SK-N-SH (cell line): ENCODE measurements at regions not wholly inside any gene's neighbourhood (a gene's known extent, or its start where the extent isn't known, plus 50 kb on each side); places are given as distances from the start of the nearest gene placed in this dataset.

ENCODE experiments used
- CTCF ChIA-PET: fragments of 300-600, 350-600 bp; formaldehyde crosslinking; extraction: SDS; loops from one replicate; lab custom pipeline; 2021; lab: Yijun Ruan, JAX
- POLR2A ChIA-PET: fragments of 350-600 bp; sonication (Branson Sonifier 250); formaldehyde crosslinking; extraction: SDS; loops from one replicate; lab custom pipeline; 2020; ENCODE audit warnings: antibody characterized with exemption, inconsistent platforms; lab: Yijun Ruan, JAX
- DNase-seq: peaks from one replicate; pipeline ENCODE4 v3.0.0; 2012
- H2AFZ ChIP-seq: fragments of 200-600 bp; sonication (generic); 2 replicates; pipeline ENCODE4 v1.8.1; 2016; ENCODE audit warnings: antibody characterized with exemption, mild to moderate bottlenecking, low read depth
- H3F3A ChIP-seq: fragments of 200-600 bp; sonication (generic); replicated peaks from 2 replicates; pipeline ENCODE3; 2016; ENCODE audit warnings: antibody characterized with exemption, mild to moderate bottlenecking; ENCODE audit not compliant: insufficient read depth
- H3K27ac ChIP-seq, 2 experiments: fragments of 200-500 bp in 1 of 2; fragments of 200-600 bp in 1 of 2; sonication (Bioruptor generic) in 1 of 2; sonication (generic), shearing (Covaris generic) in 1 of 2; 2 replicates each; pipeline versions ENCODE4 v1.5.1 to v1.6.1; 2014 to 2016; ENCODE audit warnings: low read depth in 2 of 2, inconsistent platforms in 1 of 2, low read length in 1 of 2, mild to moderate bottlenecking in 1 of 2, mixed read lengths in 1 of 2
- H3K27me3 ChIP-seq: fragments of 200-600 bp; sonication (generic), shearing (Covaris generic); 2 replicates; pipeline ENCODE4 v1.6.1; 2016; ENCODE audit warnings: mixed run types; ENCODE audit not compliant: insufficient read depth
- H3K36me3 ChIP-seq, 2 experiments: fragments of 200-500 bp in 1 of 2; fragments of 200-600 bp in 1 of 2; sonication (Bioruptor generic) in 1 of 2; sonication (generic) in 1 of 2; replicated peaks in 1 of 2; 2 replicates each; pipeline versions ENCODE3 to v1.5.1; 2014 to 2016; ENCODE audit warnings: low read length in 1 of 2, mild to moderate bottlenecking in 1 of 2; ENCODE audit not compliant: insufficient read depth in 2 of 2, control insufficient read depth in 1 of 2
- H3K4me1 ChIP-seq, 2 experiments: fragments of 200-500 bp in 1 of 2; fragments of 200-600 bp in 1 of 2; sonication (Bioruptor generic) in 1 of 2; sonication (generic), shearing (Covaris generic) in 1 of 2; 2 replicates each; pipeline versions ENCODE4 v1.5.1 to v1.6.1; 2014 to 2016; ENCODE audit warnings: low read depth in 1 of 2, low read length in 1 of 2, mixed run types in 1 of 2; ENCODE audit not compliant: insufficient read depth in 2 of 2, control insufficient read depth in 1 of 2
- H3K4me2 ChIP-seq: fragments of 200-600 bp; sonication (generic), shearing (Covaris generic); 2 replicates; pipeline ENCODE4 v1.6.1; 2017; ENCODE audit warnings: mixed run types
- H3K4me3 ChIP-seq, 2 experiments: fragments of 200-500 bp in 1 of 2; fragments of 200-600 bp in 1 of 2; sonication (Bioruptor generic) in 1 of 2; sonication (generic), shearing (Covaris generic) in 1 of 2; 2 replicates each; pipeline versions ENCODE4 v1.5.1 to v1.8.1; 2014 to 2016; ENCODE audit warnings: low read depth in 2 of 2, inconsistent platforms in 1 of 2, low read length in 1 of 2, mild to moderate bottlenecking in 1 of 2, mixed read lengths in 1 of 2, moderate library complexity in 1 of 2
- H3K79me2 ChIP-seq: fragments of 200-600 bp; sonication (generic); 2 replicates; pipeline ENCODE4 v1.8.1; 2017; ENCODE audit warnings: mild to moderate bottlenecking; ENCODE audit not compliant: insufficient read depth
- H3K9ac ChIP-seq: fragments of 200-600 bp; sonication (generic); 2 replicates; pipeline ENCODE4 v1.6.1; 2017; ENCODE audit warnings: mixed run types
- H3K9me2 ChIP-seq: fragments of 200-600 bp; sonication (generic); 2 replicates; pipeline ENCODE4 v1.6.1; 2017; ENCODE audit warnings: mixed run types
- H3K9me3 ChIP-seq: fragments of 200-600 bp; sonication (generic); 2 replicates; pipeline ENCODE4 v1.6.1; 2017; ENCODE audit warnings: mixed run types, mild to moderate bottlenecking, moderate library complexity
- H4K20me1 ChIP-seq: fragments of 200-600 bp; sonication (generic); 2 replicates; pipeline ENCODE4 v1.6.1; 2017; ENCODE audit warnings: mild to moderate bottlenecking, mixed run types; ENCODE audit not compliant: insufficient read depth
- CHD2 ChIP-seq: fragments of 150-350 bp; IDR thresholded peaks from 2 replicates; pipeline ENCODE4 v1.6.1; 2018; ENCODE audit warnings: low read length; ENCODE audit not compliant: partially characterized antibody
- ELF1 ChIP-seq: IDR thresholded peaks from 2 replicates; pipeline ENCODE4 v1.4.0; 2012
- EP300 ChIP-seq, 2 experiments: IDR thresholded peaks; 2 replicates each; pipeline versions ENCODE4 v1.4.0 to v1.6.1; 2012; ENCODE audit warnings: borderline replicate concordance in 1 of 2, low read depth in 1 of 2, low read length in 1 of 2
- EZH2phosphoT487 ChIP-seq: fragments of 200-600 bp; sonication (generic); IDR thresholded peaks from 2 replicates; pipeline ENCODE4 v1.6.1; 2017; ENCODE audit warnings: low read depth, mixed run types, mild to moderate bottlenecking, antibody characterized with exemption, moderate library complexity, borderline replicate concordance
- FOSL2 ChIP-seq: IDR thresholded peaks from 2 replicates; pipeline ENCODE4 v1.4.0; 2012; ENCODE audit warnings: low read depth, mild to moderate bottlenecking, moderate library complexity, borderline replicate concordance
- FOXM1 ChIP-seq: IDR thresholded peaks from 2 replicates; pipeline ENCODE4 v1.4.0; 2012; ENCODE audit warnings: low read depth, mild to moderate bottlenecking
- GABPA ChIP-seq: IDR thresholded peaks from 2 replicates; pipeline ENCODE4 v1.4.0; 2012; ENCODE audit warnings: low read depth, mild to moderate bottlenecking
- GATA2 ChIP-seq: sonication (generic); formaldehyde crosslinking; IDR thresholded peaks from 2 replicates; pipeline ENCODE4 v1.5.0; 2020; ENCODE audit warnings: mild to moderate bottlenecking, missing genetic modification reagents
- IRF3 ChIP-seq: fragments of 150-350 bp; IDR thresholded peaks from 2 replicates; pipeline ENCODE4 v1.6.1; 2016; ENCODE audit warnings: mild to moderate bottlenecking, low read depth, low read length
- JUND ChIP-seq: IDR thresholded peaks from 2 replicates; pipeline ENCODE4 v1.4.0; 2012
- MEF2A ChIP-seq: IDR thresholded peaks from 2 replicates; pipeline ENCODE4 v1.4.0; 2012; ENCODE audit warnings: low read depth, borderline replicate concordance
- POLR2AphosphoS5 ChIP-seq: IDR thresholded peaks from 2 replicates; pipeline ENCODE4 v1.6.1; 2012; ENCODE audit warnings: low read depth, low read length
- RAD21 ChIP-seq: IDR thresholded peaks from 2 replicates; pipeline ENCODE4 v1.6.1; 2012; ENCODE audit warnings: mild to moderate bottlenecking, low read length
- RFX5 ChIP-seq: IDR thresholded peaks from 2 replicates; pipeline ENCODE4 v1.6.1; 2012; ENCODE audit warnings: mild to moderate bottlenecking, improper control_type of control experiment, low read length
- SIN3A ChIP-seq: IDR thresholded peaks from 2 replicates; pipeline ENCODE4 v1.6.1; 2012; ENCODE audit warnings: low read depth, mild to moderate bottlenecking, low read length, moderate library complexity, borderline replicate concordance
- SMC3 ChIP-seq: IDR thresholded peaks from 2 replicates; pipeline ENCODE4 v1.6.1; 2012; ENCODE audit warnings: low read depth, low read length, improper control_type of control experiment
- TEAD4 ChIP-seq: IDR thresholded peaks from 2 replicates; pipeline ENCODE4 v1.4.0; 2012; ENCODE audit warnings: mild to moderate bottlenecking, borderline replicate concordance; ENCODE audit not compliant: insufficient read depth
- YY1 ChIP-seq: IDR thresholded peaks from 2 replicates; pipeline ENCODE4 v1.4.0; 2012; ENCODE audit warnings: low read depth, mild to moderate bottlenecking
- WGBS: methylation state at CpG from one replicate; pipeline ENCODE4 v1.1.6; 2017; ENCODE audit warnings: low lambda C conversion rate; 5-methylcytosine and 5-hydroxymethylcytosine counted together

GRCh38 chr1:178603926-178604325 is 91.0 kb downstream of the TEX35 start (continued):
- TF ChIP-seq RAD21, result no peak
- TF ChIP-seq SMC3, result no peak
- TF ChIP-seq EP300 (IDR thresholded peaks at IDR 0.05; ENCODE audit: borderline replicate concordance in 1 of 2, low read depth in 1 of 2, low read length in 1 of 2), result no peak
- no peak for TF ChIP-seq TEAD4

- 100% methylated on average over 2 of the region's 2 CpGs for WGBS
- Histone ChIP-seq H3K9ac (no peak overlapping the region), H3K4me3 (no peak overlapping the region), H3K9me3 (no peaks in the 10 kb centered on the region), H4K20me1 (no peaks in the 10 kb centered on the region), H3K27me3 (no peaks in the 10 kb centered on the region), H3K4me1 (peaks cover 0 to 14% of the 10 kb centered on the region in 2 experiments; a peak in 3 of 4 replicates), H3K79me2 (no peaks in the 10 kb centered on the region), H3K4me2 (no peak overlapping the region), H3K9me2 (no peaks in the 10 kb centered on the region), H3F3A (peaks cover 26% of the 10 kb centered on the region), H3K27ac (no peak overlapping the region), H2AFZ (no peak overlapping the region), H3K36me3 (no peaks in the 10 kb centered on the region)
- POLR2A ChIA-PET, result no interaction called here
- TF ChIP-seq IRF3 (no peak), FOSL2 (no peak), FOXM1 (no peak), ELF1 (no peak), JUND (no peak), YY1 (no peak), POLR2AphosphoS5 (no peak), RFX5 (no peak), GABPA (no peak), GATA2 (CRISPR knock-in tag) (no peak), EP300 (IDR thresholded peaks at IDR 0.05; ENCODE audit: borderline replicate concordance in 1 of 2, low read depth in 1 of 2, low read length in 1 of 2) (no peak), CHD2 (no peak), SIN3A (no peak), EZH2phosphoT487 (no peak), MEF2A (no peak)
- CTCF ChIA-PET, result no interaction called here
- DNase-seq, result no peak
Observed at GRCh38 chr1:178606839-178607238, 93.9 kb downstream of the TEX35 start.
